ENCODE measurements at regions not wholly inside any gene's neighbourhood (a gene's known extent, or its start where the extent isn't known, plus 50 kb on each side); places are given as distances from the start of the nearest gene placed in this dataset.
A peak's percentile ranks its signal among the peaks of the same experiment; 100 is the strongest.

- Histone ChIP-seq H3K27me3 (ENCODE audit: control insufficient read depth, insufficient read depth, low read length) (no peaks in the 10 kb centered on the region), H3K36me3 (ENCODE audit: control insufficient read depth, insufficient read depth, low read length) (no peaks in the 10 kb centered on the region), H3K4me3 (ENCODE audit: low read depth, low read length) (no peak overlapping the region)
- FAIRE-seq (no peak), DNase-seq (ENCODE audit: low read depth) (no peak)
- no peak for TF ChIP-seq CTCF (IDR thresholded peaks at IDR 0.05; ENCODE audit: insufficient read depth, low read length, severe bottlenecking)
Observed at GRCh38 chr17:77664097-77664729, 294.3 kb upstream of the TNRC6C start.

- TF ChIP-seq CTCF (IDR thresholded peaks at IDR 0.05; ENCODE audit: insufficient read depth, low read length, severe bottlenecking) = no peak
- H3K27me3 ChIP-seq (ENCODE audit: control insufficient read depth, insufficient read depth, low read length) = no peaks in the 10 kb centered on the region
- no peaks in the 10 kb centered on the region for H3K36me3 ChIP-seq (ENCODE audit: control insufficient read depth, insufficient read depth, low read length)
- FAIRE-seq = no peak
- DNase-seq (ENCODE audit: low read depth) = no peak
- H3K4me3 ChIP-seq (ENCODE audit: low read depth, low read length) = no peak overlapping the region
Observed at GRCh38 chr17:77665833-77666232, 292.7 kb upstream of the TNRC6C start.

GRCh38 chr17:77666462-77666861 lies 292.0 kb upstream of the TNRC6C start:
- TF ChIP-seq CTCF (IDR thresholded peaks at IDR 0.05; ENCODE audit: insufficient read depth, low read length, severe bottlenecking) = no peak
- FAIRE-seq (peak; percentile 62), DNase-seq (ENCODE audit: low read depth) (no peak)
- H3K36me3 ChIP-seq (ENCODE audit: control insufficient read depth, insufficient read depth, low read length) = no peaks in the 10 kb centered on the region
- H3K4me3 ChIP-seq (ENCODE audit: low read depth, low read length) = no peak overlapping the region
- no peaks in the 10 kb centered on the region for H3K27me3 ChIP-seq (ENCODE audit: control insufficient read depth, insufficient read depth, low read length)

- DNase-seq (ENCODE audit: low read depth) = no peak
- no peak for FAIRE-seq
- no peaks in the 10 kb centered on the region for H3K27me3 ChIP-seq (ENCODE audit: control insufficient read depth, insufficient read depth, low read length)
- no peak overlapping the region for H3K4me3 ChIP-seq (ENCODE audit: low read depth, low read length)
- TF ChIP-seq CTCF (IDR thresholded peaks at IDR 0.05; ENCODE audit: insufficient read depth, low read length, severe bottlenecking) = no peak
- H3K36me3 ChIP-seq (ENCODE audit: control insufficient read depth, insufficient read depth, low read length) = no peaks in the 10 kb centered on the region
Observed at GRCh38 chr17:77666881-77667395, 291.6 kb upstream of the TNRC6C start.

- no peak overlapping the region for H3K4me3 ChIP-seq (ENCODE audit: low read depth, low read length)
- TF ChIP-seq CTCF (IDR thresholded peaks at IDR 0.05; ENCODE audit: insufficient read depth, low read length, severe bottlenecking) = no peak
- H3K36me3 ChIP-seq (ENCODE audit: control insufficient read depth, insufficient read depth, low read length) = no peaks in the 10 kb centered on the region
- H3K27me3 ChIP-seq (ENCODE audit: control insufficient read depth, insufficient read depth, low read length) = no peaks in the 10 kb centered on the region
- DNase-seq (ENCODE audit: low read depth) (no peak), FAIRE-seq (no peak)
Observed at GRCh38 chr17:77667478-77667877, 291.0 kb upstream of the TNRC6C start.

GRCh38 chr17:77668518-77668917 lies 290.0 kb upstream of the TNRC6C start:
- Histone ChIP-seq H3K4me3 (ENCODE audit: low read depth, low read length) (no peak overlapping the region), H3K36me3 (ENCODE audit: control insufficient read depth, insufficient read depth, low read length) (no peaks in the 10 kb centered on the region), H3K27me3 (ENCODE audit: control insufficient read depth, insufficient read depth, low read length) (no peaks in the 10 kb centered on the region)
- no peak for DNase-seq (ENCODE audit: low read depth)
- no peak for TF ChIP-seq CTCF (IDR thresholded peaks at IDR 0.05; ENCODE audit: insufficient read depth, low read length, severe bottlenecking)
- FAIRE-seq = no peak

All from bronchial epithelial cell (primary cell).